Posterior cingulate gyrus (tissue), 11 donors: ENCODE measurements at regions not wholly inside any gene's neighbourhood (a gene's known extent, or its start where the extent isn't known, plus 50 kb on each side); places are given as distances from the start of the nearest gene placed in this dataset.

Source experiments
- DNase-seq, 10 donors: peaks; one replicate each; pipeline versions ENCODE4 v3.0.0 to v3.0.0-alpha.2; 2020 to 2021; ENCODE audit warnings: mixed read lengths in 3 of 10
- intact Hi-C: fragments of 100-400 bp; cut with DNase I; formaldehyde crosslinking; loops from one replicate; pipeline ENCODE4 v1.15.1; 2023

- intact Hi-C loops: no loop called here
- no peak for DNase-seq
Measured at GRCh38 chr20:11217326-11218172, 543.8 kb upstream of the JAG1 start.

DNA sequence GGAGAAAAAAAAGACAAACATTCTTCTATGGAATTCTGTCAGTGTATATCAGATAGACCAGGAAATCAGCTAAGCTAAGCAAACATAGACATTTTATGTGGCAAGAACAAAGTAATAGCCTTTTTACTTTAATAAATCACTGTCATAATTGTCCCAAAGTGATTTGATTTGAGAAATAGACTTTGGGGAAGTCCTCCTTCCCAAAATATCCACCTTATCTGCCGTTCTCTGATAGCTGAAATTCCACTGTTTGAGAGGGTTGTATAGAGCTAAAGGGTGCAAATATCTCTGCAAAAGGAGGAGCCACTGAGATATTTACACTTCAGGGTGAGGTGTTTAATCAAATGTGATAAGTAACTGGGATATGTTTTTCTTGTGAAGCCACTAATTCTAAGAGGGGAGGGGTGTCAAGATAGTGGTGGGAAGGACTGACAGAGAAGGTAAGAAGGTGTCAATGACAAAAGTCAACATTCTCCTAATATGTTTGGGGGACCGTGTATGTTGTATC, 544.4 kb upstream of the JAG1 start:
- no peak for DNase-seq
- intact Hi-C loops: no loop called here

DNA sequence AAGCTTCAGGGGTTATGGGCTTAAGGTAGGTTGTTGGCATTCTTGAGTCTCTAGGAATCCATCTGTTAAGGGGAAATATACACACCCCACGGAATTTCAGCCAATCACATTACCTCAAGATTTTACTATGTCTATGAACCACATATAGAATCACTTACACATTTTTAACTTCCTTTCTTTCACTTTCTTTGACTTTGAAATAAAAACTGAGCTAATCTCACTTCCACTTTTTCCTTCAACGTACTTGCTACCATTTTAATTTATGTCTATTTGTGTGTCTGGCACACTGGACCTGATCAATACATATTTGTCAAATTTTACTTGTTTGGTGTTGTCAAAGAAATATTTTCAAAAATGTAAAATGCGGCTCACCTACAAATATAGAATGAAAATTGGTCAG, 545.4 kb upstream of the JAG1 start:
- intact Hi-C loops: no loop called here

GRCh38 chr20:11221046-11221445, 547.2 kb upstream of the JAG1 start:
- intact Hi-C loops: no loop called here
- DNase-seq: no peak

More for the DNA sequence above, 545.4 kb upstream of the JAG1 start:
- no peak for DNase-seq

GRCh38 chr20:11222243-11222642, 548.4 kb upstream of the JAG1 start:
- no peak for DNase-seq
- intact Hi-C loops: no loop called here

GRCh38 chr20:11227602-11228001, 553.8 kb upstream of the JAG1 start:
- intact Hi-C loops: no loop called here
- DNase-seq: no peak

GRCh38 chr20:11229772-11230171, 556.0 kb upstream of the JAG1 start:
- intact Hi-C loops: no loop called here
- DNase-seq: peak in 1 of 10 donors; percentile 76

DNA sequence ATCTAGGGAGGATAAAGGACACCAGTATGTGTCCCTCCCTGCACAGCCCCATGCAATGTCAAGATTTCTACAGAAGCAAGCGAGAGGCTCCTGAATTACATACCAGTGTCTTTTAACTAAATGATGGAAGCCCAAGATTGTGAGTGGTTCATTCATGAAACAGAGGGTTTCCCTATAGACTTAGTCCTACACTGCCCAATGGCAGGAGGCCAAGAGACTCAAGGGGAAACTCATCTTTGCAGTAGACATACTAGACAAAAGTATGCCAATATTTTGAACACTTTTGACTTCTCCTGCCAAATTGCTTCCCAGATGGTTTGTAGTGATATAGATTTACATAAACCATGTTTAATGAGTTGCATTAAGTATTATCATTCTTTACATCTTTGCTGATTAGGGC, 557.2 kb upstream of the JAG1 start:
- DNase-seq: no peak
- intact Hi-C loops: no loop called here

- intact Hi-C loops: no loop called here
- DNase-seq: peak in 3 of 10 donors; percentile 9 to 83 (median 35)
Measured at GRCh38 chr20:11231742-11232648, 558.2 kb upstream of the JAG1 start.

DNA sequence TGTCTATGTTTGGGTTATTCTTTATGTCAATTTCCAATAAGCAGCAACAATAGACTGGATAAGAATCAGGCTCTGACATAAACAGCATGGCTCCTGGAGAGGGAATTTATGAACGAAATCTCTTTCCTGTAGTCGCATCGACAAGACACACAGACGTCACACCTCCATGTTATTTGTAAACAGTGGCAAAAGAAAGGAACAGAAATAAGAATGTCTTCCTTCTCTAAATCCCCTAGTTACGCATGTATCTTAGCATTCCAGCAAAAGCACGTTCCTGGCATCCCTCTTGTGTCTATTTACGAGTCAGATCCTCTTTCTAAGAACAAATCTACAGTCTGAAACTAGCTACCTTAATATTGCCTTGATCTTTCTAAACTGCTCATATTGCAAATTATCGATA, 559.1 kb upstream of the JAG1 start:
- no peak for DNase-seq
- intact Hi-C loops: no loop called here

- DNase-seq: no peak
- intact Hi-C loops: no loop called here
Measured at GRCh38 chr20:11234181-11234580, 560.4 kb upstream of the JAG1 start.

DNA sequence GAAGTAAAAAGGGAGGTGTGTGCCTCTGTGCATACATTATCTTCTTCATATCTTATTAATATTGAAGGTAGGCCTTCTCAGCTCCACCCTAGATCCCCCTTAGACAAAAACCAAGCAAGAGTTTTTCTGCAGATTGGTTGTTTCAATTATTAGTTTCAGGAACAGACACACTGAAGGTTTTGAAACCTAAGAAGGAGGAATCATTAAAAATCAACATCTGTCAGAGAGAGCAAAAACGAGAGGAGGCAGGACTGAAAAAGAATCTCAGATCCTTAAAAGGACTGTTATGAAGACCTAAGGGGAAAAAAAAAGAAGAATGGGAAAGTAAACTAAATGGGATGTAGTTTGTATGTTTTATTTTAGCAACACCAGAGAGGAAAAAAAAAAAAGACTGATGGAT, 560.8 kb upstream of the JAG1 start:
- DNase-seq: no peak
- intact Hi-C loops: no loop called here

- DNase-seq: no peak
- intact Hi-C loops: no loop called here
Measured at GRCh38 chr20:11235058-11235457, 561.3 kb upstream of the JAG1 start.

DNA sequence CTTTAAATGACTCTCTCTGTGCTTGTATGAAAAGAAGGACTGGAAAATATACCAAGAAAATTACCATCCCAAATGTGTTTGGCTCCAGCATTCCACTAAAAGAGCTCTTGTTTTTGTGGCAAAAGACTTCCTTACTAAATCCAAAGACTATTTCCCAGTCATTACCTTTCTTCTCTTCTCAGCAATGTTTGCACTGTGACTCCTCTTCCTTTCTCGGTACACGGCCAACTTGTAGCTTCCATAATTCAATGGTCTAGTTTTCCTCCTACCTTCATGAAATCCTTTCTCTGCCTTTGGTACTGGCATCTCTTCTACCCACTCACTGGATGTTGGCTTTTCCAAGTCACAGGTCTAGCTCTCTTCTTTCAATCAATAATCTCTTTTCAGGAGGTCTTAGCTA, 568.5 kb upstream of the JAG1 start:
- intact Hi-C loops: no loop called here
- no peak for DNase-seq

DNA sequence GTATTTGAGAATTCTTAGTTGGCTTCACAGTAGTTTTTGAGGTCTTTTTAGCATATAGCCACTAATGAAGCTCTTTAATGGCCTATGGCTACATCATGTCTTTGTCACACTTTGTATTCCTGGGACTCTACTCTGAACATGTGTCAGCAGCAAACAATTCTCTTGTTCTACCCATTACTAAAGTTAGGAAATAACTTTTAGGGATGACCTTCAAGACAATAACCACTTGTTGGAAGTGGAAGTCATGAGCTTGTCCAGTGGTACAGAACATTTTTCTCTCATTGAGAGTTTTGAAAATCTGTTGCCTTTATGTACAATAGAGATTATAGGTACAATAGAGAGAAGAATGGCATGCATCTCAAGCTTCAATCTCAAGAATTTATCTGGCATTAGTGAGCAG, 571.6 kb upstream of the JAG1 start:
- DNase-seq: no peak
- intact Hi-C loops: no loop called here

DNA sequence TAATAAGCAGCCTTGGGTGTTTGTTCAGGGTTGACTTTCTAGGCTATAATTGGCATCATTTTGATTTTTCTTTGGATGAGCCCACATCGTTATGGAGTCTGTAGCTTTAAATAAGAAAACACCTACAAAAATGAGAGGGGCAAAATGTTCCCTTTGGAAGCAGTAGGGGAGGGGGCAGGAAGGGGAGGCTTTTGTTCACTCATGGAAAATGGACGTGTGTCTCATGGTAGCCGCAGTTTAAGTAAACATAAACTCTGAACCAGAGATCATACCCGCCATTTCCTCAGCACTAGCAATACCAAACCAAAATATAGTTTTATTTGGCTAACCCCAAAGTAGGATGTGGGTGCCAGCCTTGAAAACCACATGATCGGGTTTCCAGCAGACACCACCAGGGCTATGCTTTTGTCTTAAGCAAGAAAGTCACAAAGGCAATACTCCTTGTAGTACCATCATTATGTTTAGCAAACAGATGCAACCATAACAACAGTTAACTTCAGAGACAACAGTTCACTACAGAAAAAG, 572.5 kb upstream of the JAG1 start:
- intact Hi-C loops: no loop called here
- no peak for DNase-seq

DNA sequence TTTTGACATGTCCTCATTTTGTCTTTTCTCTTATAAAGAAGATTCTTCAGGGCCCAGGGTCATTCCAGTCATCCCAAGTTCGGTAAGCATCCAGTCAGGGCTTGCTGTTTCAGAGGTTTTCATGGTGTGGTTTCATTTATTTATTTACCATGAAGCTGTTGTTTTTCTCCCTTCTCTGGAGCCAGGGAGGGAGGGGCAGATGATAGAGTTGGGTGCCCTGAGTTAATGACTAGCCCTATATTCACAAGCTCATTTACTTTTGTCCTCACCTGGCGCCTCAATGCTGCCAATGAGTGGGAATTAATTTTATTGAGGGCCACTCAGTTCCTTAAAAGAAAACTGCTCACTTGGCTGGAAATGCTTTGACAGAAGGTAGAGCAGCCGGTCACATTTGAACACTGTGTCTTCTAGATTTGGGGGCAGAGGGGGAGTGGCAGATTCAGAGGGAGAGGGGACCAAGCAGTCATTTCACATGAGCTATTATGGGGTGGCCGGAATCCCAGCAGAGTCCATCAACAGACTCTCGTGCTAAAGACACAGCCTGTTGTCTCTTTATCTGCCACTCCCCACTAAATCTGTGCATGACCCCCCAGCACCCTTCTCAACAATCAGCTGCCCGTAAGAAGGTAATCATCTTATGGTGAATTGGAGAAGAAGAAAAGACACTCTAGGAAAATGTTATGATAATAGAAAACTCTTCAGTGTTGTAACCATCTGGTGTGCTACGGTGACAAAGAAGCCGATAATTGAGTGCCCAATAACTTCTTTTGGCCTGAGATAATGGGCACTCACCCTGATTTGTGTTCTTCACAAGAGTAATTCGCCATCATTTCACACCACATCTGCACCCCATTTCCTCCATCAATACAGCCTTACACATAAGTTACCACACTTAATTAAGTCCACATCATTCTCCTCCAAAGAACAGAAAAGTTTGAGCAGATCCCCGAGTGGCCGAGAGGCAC, 573.5 kb upstream of the JAG1 start:
- intact Hi-C loops: no loop called here
- DNase-seq: no peak

DNA sequence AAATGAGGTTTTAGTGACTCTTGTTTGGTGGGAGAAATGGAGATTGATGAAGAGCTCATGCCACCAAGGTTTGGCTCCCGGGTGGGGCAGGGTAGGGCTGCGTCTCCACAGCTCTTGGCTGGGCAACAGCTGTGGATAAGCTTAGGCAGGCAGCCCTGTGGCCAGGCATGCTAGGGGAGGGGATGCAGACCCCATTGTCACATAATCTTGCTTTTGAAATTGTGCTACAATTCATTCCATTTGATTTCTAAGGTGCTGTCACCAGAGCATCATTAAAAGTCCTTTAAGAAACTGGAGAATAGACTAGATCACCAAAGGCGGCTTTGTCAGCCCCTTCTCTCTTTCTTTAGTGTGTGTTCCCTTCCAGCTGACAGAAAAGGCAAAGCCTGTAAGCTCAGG, 574.2 kb upstream of the JAG1 start:
- intact Hi-C loops: no loop called here
- no peak for DNase-seq

- peak in 1 of 10 donors; percentile 28 for DNase-seq
- intact Hi-C loops: no loop called here
Measured at GRCh38 chr20:11248687-11249638, 575.2 kb upstream of the JAG1 start.
